ENCODE measurements at regions not wholly inside any gene's neighbourhood (a gene's known extent, or its start where the extent isn't known, plus 50 kb on each side); places are given as distances from the start of the nearest gene placed in this dataset.

GRCh38 chr4:81626851-81627250 is 155.1 kb upstream of the RASGEF1B start:
- no peak overlapping the region for H3K4me3 ChIP-seq
- H3K27ac ChIP-seq: no peak overlapping the region
- TF ChIP-seq POLR2A (IDR thresholded peaks at IDR 0.05): no peak
- TF ChIP-seq POLR2AphosphoS5 (IDR thresholded peaks at IDR 0.05): no peak
- no peaks in the 10 kb centered on the region for H3K36me3 ChIP-seq
- intact Hi-C loops (cut with DNase I; ENCODE audit: low total_unique reads): no loop called here
- no peaks in the 10 kb centered on the region for H3K9me3 ChIP-seq
- no peaks in the 10 kb centered on the region for H3K27me3 ChIP-seq
- WGBS, 5 donors: 75 to 80% (median 77%) methylated on average over 5 of the region's 5 CpGs
- H3K4me1 ChIP-seq: no peaks in the 10 kb centered on the region
- no peak for DNase-seq

GRCh38 chr4:81625422-81626417 is 154.0 kb upstream of the RASGEF1B start:
- H3K4me3 ChIP-seq: no peak overlapping the region
- H3K27me3 ChIP-seq: no peaks in the 10 kb centered on the region
- no peaks in the 10 kb centered on the region for H3K36me3 ChIP-seq
- WGBS, 5 donors: 66 to 74% (median 71%) methylated on average over 4 of the region's 4 CpGs
- no peak for DNase-seq
- TF ChIP-seq CTCF (IDR thresholded peaks at IDR 0.05) (no peak), EP300 (IDR thresholded peaks at IDR 0.05) (no peak), POLR2A (IDR thresholded peaks at IDR 0.05) (no peak), POLR2AphosphoS5 (IDR thresholded peaks at IDR 0.05) (no peak)
- intact Hi-C loops (cut with DNase I; ENCODE audit: low total_unique reads): no loop called here
- no peak overlapping the region for H3K27ac ChIP-seq
- no peaks in the 10 kb centered on the region for H3K9me3 ChIP-seq
- no peaks in the 10 kb centered on the region for H3K4me1 ChIP-seq

DNA sequence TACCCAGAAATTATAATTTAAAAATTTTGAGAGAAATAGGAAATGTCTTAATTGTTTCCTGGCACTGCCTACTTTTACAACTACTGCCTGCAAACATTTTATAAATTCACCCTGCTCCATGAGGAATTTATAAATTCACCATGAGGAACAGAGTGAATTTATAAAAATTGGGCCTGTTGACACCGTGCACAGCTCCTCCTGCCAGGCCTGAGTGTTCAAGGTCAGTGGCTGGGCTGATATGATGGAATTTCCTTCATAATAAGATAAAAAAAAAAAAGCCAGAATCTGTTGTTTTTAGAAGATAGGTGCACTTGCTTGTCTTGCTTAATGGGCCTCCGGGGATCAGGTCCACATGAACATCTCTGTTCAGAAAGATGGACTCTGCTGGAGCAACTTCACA is 151.7 kb upstream of the RASGEF1B start:
- Histone ChIP-seq H3K4me1 (no peaks in the 10 kb centered on the region), H3K4me3 (no peak overlapping the region), H3K9me3 (no peaks in the 10 kb centered on the region), H3K36me3 (no peaks in the 10 kb centered on the region), H3K27ac (no peak overlapping the region), H3K27me3 (no peaks in the 10 kb centered on the region)
- no peak for DNase-seq
- TF ChIP-seq EP300 (IDR thresholded peaks at IDR 0.05) (no peak), CTCF (IDR thresholded peaks at IDR 0.05) (no peak), POLR2AphosphoS5 (IDR thresholded peaks at IDR 0.05) (no peak), POLR2A (IDR thresholded peaks at IDR 0.05) (no peak)
- intact Hi-C loops (cut with DNase I; ENCODE audit: low total_unique reads): no loop called here
- 43 to 50% (median 48%) methylated on average over 2 of the region's 2 CpGs for WGBS, 5 donors

DNA sequence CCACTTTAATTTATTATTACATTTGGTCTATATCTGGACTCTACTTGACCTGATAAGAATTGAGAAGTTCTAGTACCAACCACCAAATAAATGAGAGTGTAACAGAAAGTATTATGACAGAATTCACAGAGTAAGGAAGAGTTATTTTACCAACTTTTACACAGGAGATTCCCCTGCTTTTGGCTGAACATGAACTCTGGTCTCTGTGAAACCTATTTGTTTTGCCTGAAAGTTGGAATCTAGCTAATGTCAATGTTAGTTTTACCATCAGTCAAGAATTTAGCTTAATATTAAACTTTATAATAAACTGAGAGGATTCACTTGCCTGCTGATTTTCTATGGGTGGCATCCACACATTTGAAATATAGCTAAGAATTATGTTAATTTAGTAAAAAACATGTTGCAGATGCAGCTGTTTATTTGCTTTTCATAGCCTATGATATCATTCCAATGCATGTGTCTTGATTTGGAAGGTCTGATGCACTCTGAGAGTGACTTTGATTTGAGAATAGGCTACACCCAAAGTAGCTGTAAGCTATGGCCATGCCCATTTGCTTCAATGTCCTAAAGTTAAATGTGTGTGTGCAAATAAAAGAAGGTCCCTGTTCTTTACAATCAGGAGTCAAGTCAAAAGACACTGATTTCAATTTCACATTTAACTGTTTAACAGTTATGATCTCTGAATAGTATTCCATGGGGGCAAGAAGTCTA is 150.9 kb upstream of the RASGEF1B start:
- H3K4me1 ChIP-seq: no peaks in the 10 kb centered on the region
- no peaks in the 10 kb centered on the region for H3K36me3 ChIP-seq
- intact Hi-C loops (cut with DNase I; ENCODE audit: low total_unique reads): no loop called here
- H3K27ac ChIP-seq: no peak overlapping the region
- no peak for DNase-seq
- no peak overlapping the region for H3K4me3 ChIP-seq
- no peaks in the 10 kb centered on the region for H3K9me3 ChIP-seq
- H3K27me3 ChIP-seq: no peaks in the 10 kb centered on the region
- no peak for TF ChIP-seq EP300 (IDR thresholded peaks at IDR 0.05)
- no peak for TF ChIP-seq CTCF (IDR thresholded peaks at IDR 0.05)
